Upper lobe of right lung (tissue), 1 donor: ENCODE measurements at regions not wholly inside any gene's neighbourhood (a gene's known extent, or its start where the extent isn't known, plus 50 kb on each side); places are given as distances from the start of the nearest gene placed in this dataset.
"Not testable (repeated sequence)": the region's sequence is repeated elsewhere in the genome, so short reads cannot be mapped to it uniquely, and the experiment has no call there.

Experiments
- ATAC-seq: fragments of 200-7000 bp; cut with Tn5 transposase; one replicate; pipeline ENCODE4 v1.9.1; 2020; ENCODE audit warnings: mild to moderate bottlenecking, moderate library complexity
- DNase-seq: peaks from one replicate; pipeline ENCODE4 v3.0.0-alpha.2; 2020
- H3K27ac ChIP-seq: fragments of 200-600 bp; one replicate; pipeline ENCODE4 v1.8.0; 2022
- H3K27me3 ChIP-seq: fragments of 200-600 bp; one replicate; pipeline ENCODE4 v1.8.0; 2022; ENCODE audit warnings: mild to moderate bottlenecking
- H3K36me3 ChIP-seq: fragments of 200-600 bp; one replicate; pipeline ENCODE4 v1.8.0; 2022
- H3K4me1 ChIP-seq: fragments of 200-600 bp; one replicate; pipeline ENCODE4 v1.8.0; 2022
- H3K4me3 ChIP-seq: fragments of 200-600 bp; one replicate; pipeline ENCODE4 v1.8.0; 2022; ENCODE audit warnings: mild to moderate bottlenecking
- H3K9me3 ChIP-seq: fragments of 200-600 bp; one replicate; pipeline ENCODE4 v1.8.0; 2022
- CTCF ChIP-seq: fragments of 200-600 bp; IDR thresholded peaks from one replicate; pipeline ENCODE4 v1.8.0; 2022; ENCODE audit warnings: antibody characterized with exemption
- intact Hi-C: fragments of 100-400 bp; cut with DNase I; formaldehyde crosslinking; loops from one replicate; pipeline ENCODE4 v1.11.0; 2022
- donor health status: DM: no; HTN: yes; CAD: no; lungs with severe emphysema.

GRCh38 chr6:102736941-102737368 is 1343.4 kb downstream of the GRIK2 start:
- no peaks in the 10 kb centered on the region for H3K27me3 ChIP-seq
- no peaks in the 10 kb centered on the region for H3K9me3 ChIP-seq
- H3K4me1 ChIP-seq, result no peaks in the 10 kb centered on the region
- ATAC-seq, result no peak
- DNase-seq, result no peak
- no peaks in the 10 kb centered on the region for H3K36me3 ChIP-seq
- no peak overlapping the region for H3K4me3 ChIP-seq
- intact Hi-C loops, result no loop called here
- H3K27ac ChIP-seq, result no peak overlapping the region
- no peak for TF ChIP-seq CTCF

GRCh38 chr6:102732898-102733297 is 1339.4 kb downstream of the GRIK2 start:
- Histone ChIP-seq H3K4me3 (no peak overlapping the region), H3K27me3 (no peaks in the 10 kb centered on the region), H3K4me1 (no peaks in the 10 kb centered on the region), H3K36me3 (no peaks in the 10 kb centered on the region), H3K9me3 (no peaks in the 10 kb centered on the region), H3K27ac (no peak overlapping the region)
- no peak for TF ChIP-seq CTCF
- intact Hi-C loops, result no loop called here
- no peak for DNase-seq
- ATAC-seq, result no peak

- H3K4me1 ChIP-seq, H3K36me3 ChIP-seq, H3K27me3 ChIP-seq, intact Hi-C loops, H3K4me3 ChIP-seq, H3K27ac ChIP-seq, DNase-seq, ATAC-seq, H3K9me3 ChIP-seq: not testable (repeated sequence)
Observed at GRCh38 chr6:102722086-102722485, 1328.6 kb downstream of the GRIK2 start.

GRCh38 chr6:102717737-102718456 is 1324.4 kb downstream of the GRIK2 start:
- DNase-seq, result no peak
- Histone ChIP-seq H3K9me3 (no peaks in the 10 kb centered on the region), H3K36me3 (no peaks in the 10 kb centered on the region), H3K4me3 (no peak overlapping the region), H3K27me3 (no peaks in the 10 kb centered on the region), H3K27ac (no peak overlapping the region), H3K4me1 (no peaks in the 10 kb centered on the region)
- ATAC-seq, result no peak
- no peak for TF ChIP-seq CTCF
- intact Hi-C loops, result no loop called here

- H3K27me3 ChIP-seq, result no peaks in the 10 kb centered on the region
- H3K27ac ChIP-seq, result no peak overlapping the region
- intact Hi-C loops, result no loop called here
- no peaks in the 10 kb centered on the region for H3K4me1 ChIP-seq
- no peak overlapping the region for H3K4me3 ChIP-seq
- H3K36me3 ChIP-seq, result no peaks in the 10 kb centered on the region
- H3K9me3 ChIP-seq, result no peaks in the 10 kb centered on the region
- ATAC-seq, result no peak
- no peak for DNase-seq
- no peak for TF ChIP-seq CTCF
Observed at GRCh38 chr6:102717252-102717651, 1323.7 kb downstream of the GRIK2 start.

GRCh38 chr6:102701019-102701418 is 1307.5 kb downstream of the GRIK2 start:
- no peaks in the 10 kb centered on the region for H3K36me3 ChIP-seq
- no peaks in the 10 kb centered on the region for H3K27me3 ChIP-seq
- no peaks in the 10 kb centered on the region for H3K4me1 ChIP-seq
- no peak for TF ChIP-seq CTCF
- H3K4me3 ChIP-seq, result no peak overlapping the region
- intact Hi-C loops, result no loop called here
- no peak for ATAC-seq
- no peak overlapping the region for H3K27ac ChIP-seq
- DNase-seq, result no peak
- no peaks in the 10 kb centered on the region for H3K9me3 ChIP-seq
